HG03039 (cell line): ENCODE measurements at regions not wholly inside any gene's neighbourhood (a gene's known extent, or its start where the extent isn't known, plus 50 kb on each side); places are given as distances from the start of the nearest gene placed in this dataset.

Experiments used
- ATAC-seq: cut with Tn5 transposase; IDR thresholded peaks from one replicate; pipeline ENCODE4 v1.9.1; 2021; ENCODE audit warnings: mild to moderate bottlenecking, moderate library complexity; ENCODE audit not compliant: unreplicated experiment

- no peak for ATAC-seq
Observed at GRCh38 chr2:5039241-5039975, 652.8 kb upstream of the SOX11 start.

- no peak for ATAC-seq
Observed at GRCh38 chr2:5040571-5040970, 651.6 kb upstream of the SOX11 start.

GRCh38 chr2:5041501-5041900 is 650.7 kb upstream of the SOX11 start:
- ATAC-seq = no peak

GRCh38 chr2:5042666-5043440 is 649.3 kb upstream of the SOX11 start:
- ATAC-seq = no peak

GRCh38 chr2:5051300-5051699 is 640.9 kb upstream of the SOX11 start:
- no peak for ATAC-seq

- ATAC-seq = no peak
Observed at GRCh38 chr2:5052905-5053304, 639.3 kb upstream of the SOX11 start.

GRCh38 chr2:5057891-5058351 is 634.3 kb upstream of the SOX11 start:
- no peak for ATAC-seq

- no peak for ATAC-seq
Observed at GRCh38 chr2:5060956-5061355, 631.2 kb upstream of the SOX11 start.

- no peak for ATAC-seq
Observed at GRCh38 chr2:5064687-5065086, 627.5 kb upstream of the SOX11 start.

- ATAC-seq = no peak
Observed at GRCh38 chr2:5067816-5068215, 624.4 kb upstream of the SOX11 start.

- ATAC-seq = no peak
Observed at GRCh38 chr2:5070257-5070656, 621.9 kb upstream of the SOX11 start.

GRCh38 chr2:5074733-5075132 is 617.5 kb upstream of the SOX11 start:
- ATAC-seq = no peak

- no peak for ATAC-seq
Observed at GRCh38 chr2:5076599-5076998, 615.6 kb upstream of the SOX11 start.

- ATAC-seq = no peak
Observed at GRCh38 chr2:5077479-5078089, 614.6 kb upstream of the SOX11 start.

GRCh38 chr2:5083402-5083801 is 608.8 kb upstream of the SOX11 start:
- no peak for ATAC-seq

- ATAC-seq = no peak
Observed at GRCh38 chr2:5089409-5089808, 602.8 kb upstream of the SOX11 start.

GRCh38 chr2:5093056-5093455 is 599.1 kb upstream of the SOX11 start:
- no peak for ATAC-seq

- ATAC-seq = no peak
Observed at GRCh38 chr2:5093518-5093917, 598.7 kb upstream of the SOX11 start.

- no peak for ATAC-seq
Observed at GRCh38 chr2:5094192-5094591, 598.0 kb upstream of the SOX11 start.

GRCh38 chr2:5098286-5098685 is 593.9 kb upstream of the SOX11 start:
- ATAC-seq = no peak

GRCh38 chr2:5102823-5103222 is 589.4 kb upstream of the SOX11 start:
- ATAC-seq = no peak

GRCh38 chr2:5111581-5111980 is 580.6 kb upstream of the SOX11 start:
- no peak for ATAC-seq
